ENCODE measurements at regions not wholly inside any gene's neighbourhood (a gene's known extent, or its start where the extent isn't known, plus 50 kb on each side); places are given as distances from the start of the nearest gene placed in this dataset.

GRCh38 chr11:21865541-21865940 lies 327.3 kb upstream of the ANO5 start:
- TF ChIP-seq, protein P1, sequence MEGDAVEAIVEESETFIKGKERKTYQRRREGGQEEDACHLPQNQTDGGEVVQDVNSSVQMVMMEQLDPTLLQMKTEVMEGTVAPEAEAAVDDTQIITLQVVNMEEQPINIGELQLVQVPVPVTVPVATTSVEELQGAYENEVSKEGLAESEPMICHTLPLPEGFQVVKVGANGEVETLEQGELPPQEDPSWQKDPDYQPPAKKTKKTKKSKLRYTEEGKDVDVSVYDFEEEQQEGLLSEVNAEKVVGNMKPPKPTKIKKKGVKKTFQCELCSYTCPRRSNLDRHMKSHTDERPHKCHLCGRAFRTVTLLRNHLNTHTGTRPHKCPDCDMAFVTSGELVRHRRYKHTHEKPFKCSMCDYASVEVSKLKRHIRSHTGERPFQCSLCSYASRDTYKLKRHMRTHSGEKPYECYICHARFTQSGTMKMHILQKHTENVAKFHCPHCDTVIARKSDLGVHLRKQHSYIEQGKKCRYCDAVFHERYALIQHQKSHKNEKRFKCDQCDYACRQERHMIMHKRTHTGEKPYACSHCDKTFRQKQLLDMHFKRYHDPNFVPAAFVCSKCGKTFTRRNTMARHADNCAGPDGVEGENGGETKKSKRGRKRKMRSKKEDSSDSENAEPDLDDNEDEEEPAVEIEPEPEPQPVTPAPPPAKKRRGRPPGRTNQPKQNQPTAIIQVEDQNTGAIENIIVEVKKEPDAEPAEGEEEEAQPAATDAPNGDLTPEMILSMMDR (IDR thresholded peaks at IDR 0.05), result no peak

GRCh38 chr11:21866781-21867180 lies 326.1 kb upstream of the ANO5 start:
- TF ChIP-seq, protein P1 (IDR thresholded peaks at IDR 0.05), result no peak

GRCh38 chr11:21877151-21877550 lies 315.7 kb upstream of the ANO5 start:
- TF ChIP-seq, protein P1 (IDR thresholded peaks at IDR 0.05), result no peak

GRCh38 chr11:21883354-21883753 lies 309.5 kb upstream of the ANO5 start:
- TF ChIP-seq, protein P1 (IDR thresholded peaks at IDR 0.05), result no peak

GRCh38 chr11:21888814-21889213 lies 304.1 kb upstream of the ANO5 start:
- TF ChIP-seq, protein P1 (IDR thresholded peaks at IDR 0.05), result no peak

DNA sequence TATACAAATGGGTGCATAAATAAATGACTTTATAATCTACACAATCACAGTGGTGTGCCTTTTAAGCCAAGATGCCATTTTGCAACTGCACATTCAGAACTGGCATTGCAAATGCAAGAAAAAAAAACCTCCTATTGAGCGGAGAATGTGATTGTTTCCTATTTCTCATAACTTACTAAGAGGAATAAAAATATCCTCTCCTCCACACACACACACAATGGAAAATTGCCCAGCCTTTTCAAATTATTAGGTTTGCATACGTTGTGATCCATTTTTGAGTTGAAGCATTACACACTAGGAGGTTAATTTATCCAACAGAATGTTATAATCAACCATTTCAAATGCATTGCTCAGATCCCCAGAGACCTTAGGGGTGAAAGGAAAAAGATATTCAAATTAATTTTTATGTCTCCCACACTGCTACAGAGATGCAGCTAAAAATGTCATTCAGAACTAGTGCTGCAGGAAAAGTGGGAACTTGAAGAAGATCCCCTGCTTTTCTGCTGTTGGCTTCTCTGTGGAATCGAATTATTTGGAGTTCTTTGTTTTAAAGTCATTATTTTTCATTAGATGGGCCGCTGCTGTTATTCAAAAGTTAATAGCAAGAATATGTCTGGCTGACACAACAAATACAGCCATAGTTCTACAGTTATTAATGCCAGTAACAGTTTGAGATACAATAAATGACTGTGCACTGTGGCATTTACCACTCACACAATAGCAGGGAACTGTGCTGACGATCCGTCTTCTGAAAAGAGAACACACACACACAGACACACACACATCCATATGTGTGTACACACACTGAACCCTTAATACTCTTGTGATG lies 299.9 kb upstream of the ANO5 start:
- TF ChIP-seq, protein P1 (IDR thresholded peaks at IDR 0.05), result no peak

GRCh38 chr11:21893565-21893867 lies 299.4 kb upstream of the ANO5 start:
- TF ChIP-seq, protein P1 (IDR thresholded peaks at IDR 0.05), result no peak

- TF ChIP-seq, protein P1 (IDR thresholded peaks at IDR 0.05), result no peak
Measured at GRCh38 chr11:21894492-21894891, 298.4 kb upstream of the ANO5 start.

Measured in LNCAP (cell line).